GM19455 (cell line): ENCODE measurements at regions not wholly inside any gene's neighbourhood (a gene's known extent, or its start where the extent isn't known, plus 50 kb on each side); places are given as distances from the start of the nearest gene placed in this dataset.

Experiments
- ATAC-seq: cut with Tn5 transposase; IDR thresholded peaks from one replicate; pipeline ENCODE4 v1.9.1; 2021; ENCODE audit not compliant: unreplicated experiment

GRCh38 chr10:78759456-78760120, 309.2 kb upstream of the ZMIZ1 start:
- no peak for ATAC-seq

GRCh38 chr10:78760463-78761310, 308.1 kb upstream of the ZMIZ1 start:
- ATAC-seq, result no peak

DNA sequence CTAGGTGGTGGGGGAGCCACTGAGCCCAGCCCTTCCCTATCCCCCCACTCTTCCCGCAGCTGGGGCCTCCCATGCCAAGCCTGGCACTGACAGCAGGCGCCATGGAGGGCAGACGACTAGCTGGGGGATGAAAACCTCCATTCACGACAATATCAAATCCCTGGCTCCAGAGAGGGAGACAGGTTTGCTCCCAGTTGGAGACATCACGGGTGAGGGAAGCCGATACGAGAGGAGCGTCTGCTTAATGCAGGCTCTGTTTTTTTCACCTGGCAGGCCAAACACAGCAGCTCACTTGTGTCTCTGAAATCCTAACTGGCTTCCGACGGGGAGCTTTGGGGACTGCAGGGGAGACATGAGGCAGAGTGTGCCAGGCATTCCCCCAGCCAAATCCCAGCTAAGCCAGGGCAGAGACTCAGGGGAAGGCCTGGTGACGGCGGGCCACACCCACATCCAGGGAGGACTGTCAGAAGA, 307.4 kb upstream of the ZMIZ1 start:
- ATAC-seq, result no peak

DNA sequence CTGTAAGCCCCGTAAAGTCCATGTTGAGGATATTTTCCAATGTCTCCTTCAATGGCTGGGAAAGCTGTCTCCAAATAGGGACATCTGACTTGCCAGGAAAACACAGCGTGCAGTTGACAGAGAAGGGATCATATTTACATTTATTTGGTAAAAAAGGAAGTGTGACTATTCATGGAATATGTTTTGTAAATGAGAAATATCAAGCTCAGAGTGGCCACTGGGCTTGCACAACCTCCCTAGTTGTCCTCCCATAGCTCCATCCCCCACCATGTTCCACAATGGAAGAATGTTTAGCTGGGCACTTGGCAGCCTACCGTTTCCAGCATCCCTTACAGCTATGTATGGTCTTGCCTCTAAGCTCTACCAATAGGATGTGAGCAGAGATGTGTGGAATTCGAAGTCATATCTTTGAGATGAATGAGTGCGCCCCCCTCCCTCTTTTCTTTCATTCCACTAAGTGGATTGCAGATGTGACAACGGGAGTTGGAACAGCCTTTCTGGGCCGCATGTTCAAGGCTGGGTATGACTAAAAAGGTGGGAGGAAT, 306.6 kb upstream of the ZMIZ1 start:
- ATAC-seq, result no peak

GRCh38 chr10:78763234-78763633, 305.5 kb upstream of the ZMIZ1 start:
- no peak for ATAC-seq

DNA sequence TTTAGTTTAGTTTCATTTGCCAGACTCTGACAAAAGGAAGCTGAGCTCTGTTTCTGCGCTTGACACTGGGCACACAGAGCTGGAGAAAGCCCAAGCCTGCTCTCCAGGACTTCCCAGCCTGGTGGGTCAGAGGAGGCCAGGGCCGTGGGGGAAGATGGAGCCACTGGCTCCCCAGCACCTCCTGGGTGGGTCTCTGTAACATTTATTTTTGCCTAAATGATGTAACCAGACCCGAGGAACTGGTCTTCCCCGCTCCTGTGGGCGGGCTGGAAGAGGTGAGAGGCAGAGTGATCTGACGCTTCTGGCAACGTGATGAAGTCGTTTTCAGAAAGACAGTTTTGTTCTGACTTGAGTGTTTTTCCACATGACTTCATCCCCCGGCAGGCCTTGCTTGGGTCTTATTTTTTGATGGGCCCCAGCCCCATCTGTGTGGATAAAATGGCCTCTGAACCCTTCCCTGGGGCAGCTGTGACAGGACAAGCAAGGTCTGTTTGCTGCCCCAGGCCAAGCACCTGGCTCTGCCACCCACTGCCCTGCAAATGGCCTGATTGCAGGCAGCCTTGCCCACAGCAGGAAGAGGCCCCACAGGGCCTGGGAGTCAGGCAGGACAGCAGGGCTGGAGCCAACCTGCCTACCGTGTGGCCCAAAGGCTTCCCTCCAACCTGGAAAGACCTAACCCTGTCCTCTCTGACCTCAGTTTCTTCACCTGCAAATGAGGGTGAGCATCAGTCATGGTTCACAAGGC, 304.9 kb upstream of the ZMIZ1 start:
- no peak for ATAC-seq

GRCh38 chr10:78764436-78764835, 304.3 kb upstream of the ZMIZ1 start:
- no peak for ATAC-seq

- ATAC-seq, result no peak
These were observed 303.8 kb upstream of the ZMIZ1 start for GRCh38 chr10:78764846-78765430.

DNA sequence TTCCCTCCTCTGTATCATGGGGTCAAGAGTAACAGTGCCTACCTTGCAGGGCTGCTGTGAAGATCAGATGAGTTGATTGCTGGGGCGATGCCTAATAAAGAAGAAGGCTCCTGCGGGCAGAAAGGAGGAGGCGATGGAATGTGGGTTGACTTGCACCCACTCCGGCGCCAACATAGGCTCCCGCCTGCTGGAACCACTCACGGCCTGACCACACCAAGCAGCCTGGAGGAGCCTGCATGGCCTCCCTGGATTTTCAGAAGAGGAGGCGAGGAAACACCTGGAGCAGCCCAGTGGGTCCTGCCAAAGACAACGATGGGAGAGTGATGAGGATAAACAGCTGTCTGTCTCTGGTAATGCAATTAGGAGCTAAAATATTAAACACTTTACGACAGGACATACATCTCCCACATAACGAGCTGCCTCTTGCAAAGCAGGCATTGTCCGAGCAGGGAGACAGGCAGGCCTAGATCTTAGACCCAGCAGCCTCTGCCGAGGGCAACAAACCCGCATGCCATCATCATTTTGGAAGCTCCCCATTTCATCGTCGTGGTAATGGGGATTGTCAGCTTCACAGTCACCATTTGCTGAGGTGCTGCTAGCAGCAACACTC, 302.9 kb upstream of the ZMIZ1 start:
- no peak for ATAC-seq

DNA sequence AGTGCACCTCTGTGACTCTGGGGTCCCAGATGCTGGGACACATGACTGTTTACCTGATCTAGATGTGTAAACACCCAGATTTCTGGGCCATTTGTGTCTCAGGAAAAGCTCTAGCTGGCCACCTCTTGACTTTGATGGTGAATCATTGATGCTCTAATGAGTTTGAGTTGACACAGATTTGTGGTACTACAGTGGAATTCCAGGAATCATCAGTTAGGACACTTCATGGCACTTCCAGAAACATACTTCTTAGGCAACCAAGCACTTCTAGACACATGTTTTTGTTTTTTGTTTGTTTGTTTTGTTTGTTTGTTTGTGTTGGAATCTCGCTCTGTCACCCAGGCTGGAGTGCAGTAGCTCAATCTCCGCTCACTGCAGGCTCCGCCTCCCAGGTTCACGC, 302.2 kb upstream of the ZMIZ1 start:
- ATAC-seq, result no peak

DNA sequence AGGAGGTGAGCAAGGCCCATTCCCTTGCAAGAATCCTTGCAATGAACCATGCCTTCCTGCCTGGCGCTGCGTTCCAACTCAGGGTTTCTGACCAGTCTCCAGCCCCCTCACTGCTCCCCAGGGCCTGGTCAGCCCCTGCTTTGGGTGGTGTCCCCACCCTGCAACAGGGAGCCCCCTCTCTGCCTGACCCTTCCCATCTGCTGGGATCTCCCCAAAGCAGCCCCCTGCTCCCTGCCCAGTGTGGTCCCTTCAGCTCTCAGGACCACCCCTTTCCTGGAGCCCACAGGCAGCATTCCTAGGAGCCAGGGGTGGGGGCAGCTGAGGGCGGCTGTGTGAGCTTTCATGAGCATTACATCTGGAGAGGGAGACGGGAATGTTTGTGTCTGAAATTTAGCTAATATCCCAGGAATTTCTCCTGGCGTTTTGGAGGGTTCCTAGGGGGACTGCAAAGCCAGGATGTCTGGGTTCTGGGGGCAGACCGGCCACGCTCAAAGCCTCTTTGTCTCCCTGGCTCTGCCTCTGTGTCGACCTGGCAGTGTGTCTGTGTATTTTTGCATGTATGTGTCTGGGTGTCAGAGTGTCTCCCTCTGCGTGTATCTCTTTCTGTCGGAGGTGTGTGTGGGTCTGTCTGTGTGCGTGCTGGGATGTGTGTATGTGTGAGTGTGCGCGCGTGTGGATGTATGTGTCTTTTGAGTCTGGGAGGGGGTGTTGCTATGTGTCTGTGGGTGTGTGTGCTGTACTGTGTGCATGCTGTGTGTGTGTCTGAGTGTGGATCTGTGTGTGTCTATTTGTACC, 300.5 kb upstream of the ZMIZ1 start:
- ATAC-seq, result no peak

- ATAC-seq, result no peak
These were observed 299.9 kb upstream of the ZMIZ1 start for GRCh38 chr10:78768876-78769275.

DNA sequence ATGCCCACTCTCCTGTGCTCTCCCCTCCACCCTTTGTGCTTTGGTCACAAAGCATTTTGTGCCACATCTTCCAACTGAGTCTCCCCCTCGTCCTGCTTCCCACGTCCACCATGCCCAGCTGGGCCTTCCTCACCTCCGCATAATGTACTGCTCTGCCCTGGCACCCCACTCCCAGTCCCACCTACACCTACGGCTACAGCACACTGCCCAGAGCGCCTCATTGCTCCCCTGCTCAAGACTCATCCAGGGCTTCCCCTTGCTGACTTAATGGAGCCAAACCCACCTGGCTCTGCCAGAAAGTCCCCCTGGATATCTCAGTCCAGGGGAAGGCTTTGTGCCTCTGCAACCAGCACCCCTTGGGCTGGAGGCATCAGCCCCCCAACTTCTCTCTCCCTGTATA, 299.2 kb upstream of the ZMIZ1 start:
- no peak for ATAC-seq

- ATAC-seq, result no peak
These were observed 298.3 kb upstream of the ZMIZ1 start for GRCh38 chr10:78770167-78771090.

- ATAC-seq, result no peak
These were observed 297.5 kb upstream of the ZMIZ1 start for GRCh38 chr10:78771260-78771659.

DNA sequence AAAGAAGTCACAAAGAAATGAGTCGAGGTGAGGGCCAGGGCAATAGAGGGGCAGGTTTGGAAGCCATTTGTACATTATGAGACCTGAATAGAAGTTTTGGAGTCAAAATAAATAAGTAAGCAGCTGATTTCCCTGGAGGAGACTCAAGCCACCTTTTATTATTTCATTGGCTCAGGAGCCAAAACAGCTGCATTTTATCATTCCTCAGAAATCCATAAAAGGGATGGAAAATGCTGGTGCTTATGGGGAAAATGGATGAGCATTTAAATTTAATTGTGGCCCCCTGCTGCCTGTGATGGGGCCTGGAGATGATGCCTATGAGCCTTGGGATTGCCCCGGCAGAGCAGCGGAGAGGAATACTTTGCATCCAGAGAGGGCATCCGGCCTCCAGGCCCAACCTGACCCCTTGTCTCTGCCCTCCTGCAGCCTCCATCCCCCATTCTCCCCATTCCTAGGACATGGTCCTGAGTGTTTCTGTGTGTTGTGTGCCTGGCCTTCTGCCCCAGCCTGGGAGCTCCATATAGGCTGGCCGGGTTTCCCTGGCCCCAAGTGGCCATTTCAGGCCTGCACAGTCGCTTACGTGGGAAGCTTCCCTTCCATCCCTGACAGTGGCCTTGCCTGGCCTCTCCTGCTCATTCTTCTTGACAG, 296.8 kb upstream of the ZMIZ1 start:
- no peak for ATAC-seq

GRCh38 chr10:78772486-78772885, 296.3 kb upstream of the ZMIZ1 start:
- no peak for ATAC-seq

DNA sequence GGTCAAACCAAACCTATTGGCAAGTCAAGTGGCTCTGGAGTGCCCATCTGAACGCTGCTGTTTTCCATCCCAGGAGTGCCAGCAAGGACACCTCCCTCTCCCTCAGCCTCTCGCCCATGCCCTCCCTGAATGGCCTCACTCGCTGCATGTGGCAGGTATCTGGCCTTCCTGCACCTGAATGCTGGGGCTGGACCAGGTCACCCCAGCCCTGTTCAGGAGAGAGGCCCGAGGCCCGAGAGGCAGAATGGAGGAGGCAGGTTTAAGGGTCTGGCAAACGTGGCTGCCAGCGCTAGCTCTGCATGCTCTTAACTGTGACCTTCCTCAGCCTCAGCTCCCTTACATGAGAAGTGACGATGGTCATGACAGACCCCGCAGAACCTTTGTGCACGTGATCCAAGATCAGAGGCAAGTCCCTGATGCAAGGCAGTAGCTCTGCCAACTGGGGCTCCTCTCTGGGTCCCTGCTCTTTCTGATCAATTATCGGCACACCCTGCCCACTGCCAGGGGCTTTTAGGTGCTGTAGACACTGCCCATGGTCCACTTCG, 295.7 kb upstream of the ZMIZ1 start:
- ATAC-seq, result no peak
